Fibroblast of lung (primary cell): ENCODE measurements at regions not wholly inside any gene's neighbourhood (a gene's known extent, or its start where the extent isn't known, plus 50 kb on each side); places are given as distances from the start of the nearest gene placed in this dataset.

Experiments
- DNase-seq, 2 donors: peaks; one replicate each; pipeline versions ENCODE4 v3.0.0 to v3.0.0-alpha.2; 2010; ENCODE audit warnings: low read depth in 2 of 2
- H2AFZ ChIP-seq: 2 replicates; pipeline ENCODE4 v1.5.1; 2012; ENCODE audit warnings: low read length, control low read depth, inconsistent platforms
- H3K27ac ChIP-seq: 2 replicates; pipeline ENCODE4 v1.5.1; 2011; ENCODE audit warnings: low read length, control low read depth; ENCODE audit not compliant: insufficient read depth
- H3K27me3 ChIP-seq: 2 replicates; pipeline ENCODE4 v1.5.1; 2011; ENCODE audit warnings: mild to moderate bottlenecking, low read length; ENCODE audit not compliant: control insufficient read depth, insufficient read depth
- H3K36me3 ChIP-seq: 2 replicates; pipeline ENCODE4 v1.5.1; 2011; ENCODE audit warnings: low read length; ENCODE audit not compliant: control insufficient read depth, insufficient read depth
- H3K4me1 ChIP-seq: 2 replicates; pipeline ENCODE4 v1.5.1; 2011; ENCODE audit warnings: low read length; ENCODE audit not compliant: control insufficient read depth, insufficient read depth; ENCODE audit errors: extremely low read depth
- H3K4me2 ChIP-seq: 2 replicates; pipeline ENCODE4 v1.5.1; 2011; ENCODE audit warnings: low read length, control low read depth; ENCODE audit not compliant: insufficient read depth; ENCODE audit errors: extremely low read depth
- H3K4me3 ChIP-seq, 4 experiments: fragments of 200-600 bp in 1 of 4; sonication (generic) in 1 of 4; replicated peaks in 1 of 4; 2 replicates each; pipeline ENCODE4 v1.5.1; 2011 to 2016; ENCODE audit warnings: low read length in 4 of 4, low read depth in 3 of 4, mild to moderate bottlenecking in 3 of 4, control low read depth in 2 of 4, inconsistent platforms in 1 of 4, mixed read lengths in 1 of 4; ENCODE audit not compliant: insufficient read depth in 1 of 4; ENCODE audit errors: control extremely low read depth in 1 of 4
- H3K79me2 ChIP-seq: 2 replicates; pipeline ENCODE4 v1.5.1; 2012; ENCODE audit warnings: mild to moderate bottlenecking, low read length, inconsistent platforms; ENCODE audit not compliant: control insufficient read depth, insufficient read depth
- H3K9ac ChIP-seq: 2 replicates; pipeline ENCODE4 v1.5.1; 2011; ENCODE audit warnings: mild to moderate bottlenecking, low read length, control low read depth; ENCODE audit not compliant: insufficient read depth
- H3K9me3 ChIP-seq: 2 replicates; pipeline ENCODE4 v1.5.1; 2012; ENCODE audit warnings: low read depth, low read length; ENCODE audit not compliant: control insufficient read depth, insufficient read depth
- H4K20me1 ChIP-seq: 2 replicates; pipeline ENCODE4 v1.5.1; 2011; ENCODE audit warnings: low read length; ENCODE audit not compliant: control insufficient read depth, insufficient read depth; ENCODE audit errors: extremely low read depth
- EZH2 ChIP-seq: IDR thresholded peaks from 2 replicates; pipeline ENCODE4 v1.5.1; 2012; ENCODE audit warnings: low read length, control low read depth, mild to moderate bottlenecking; ENCODE audit errors: missing control alignments
- TF ChIP-seq, protein P1 (sequence below), 2 donors: IDR thresholded peaks in 1 of 2; conservative IDR thresholded peaks in 1 of 2; 1 replicate in 1 of 2; 2 replicates in 1 of 2; pipeline ENCODE4 v1.5.1; 2011 to 2012; ENCODE audit warnings: low read length in 2 of 2, control low read depth in 1 of 2, inconsistent platforms in 1 of 2, low read depth in 1 of 2, mild to moderate bottlenecking in 1 of 2

GRCh38 chr4:14898989-14899388, 103.3 kb upstream of the CPEB2 start:
- no peaks in the 10 kb centered on the region for H3K9me3 ChIP-seq
- no peak overlapping the region for H2AFZ ChIP-seq
- no peak overlapping the region for H3K27ac ChIP-seq
- no peak overlapping the region for H3K4me3 ChIP-seq
- H3K4me1 ChIP-seq: no peaks in the 10 kb centered on the region
- H4K20me1 ChIP-seq: no peaks in the 10 kb centered on the region
- DNase-seq: no peak
- H3K4me2 ChIP-seq: no peak overlapping the region
- H3K36me3 ChIP-seq: no peaks in the 10 kb centered on the region
- TF ChIP-seq, protein P1, sequence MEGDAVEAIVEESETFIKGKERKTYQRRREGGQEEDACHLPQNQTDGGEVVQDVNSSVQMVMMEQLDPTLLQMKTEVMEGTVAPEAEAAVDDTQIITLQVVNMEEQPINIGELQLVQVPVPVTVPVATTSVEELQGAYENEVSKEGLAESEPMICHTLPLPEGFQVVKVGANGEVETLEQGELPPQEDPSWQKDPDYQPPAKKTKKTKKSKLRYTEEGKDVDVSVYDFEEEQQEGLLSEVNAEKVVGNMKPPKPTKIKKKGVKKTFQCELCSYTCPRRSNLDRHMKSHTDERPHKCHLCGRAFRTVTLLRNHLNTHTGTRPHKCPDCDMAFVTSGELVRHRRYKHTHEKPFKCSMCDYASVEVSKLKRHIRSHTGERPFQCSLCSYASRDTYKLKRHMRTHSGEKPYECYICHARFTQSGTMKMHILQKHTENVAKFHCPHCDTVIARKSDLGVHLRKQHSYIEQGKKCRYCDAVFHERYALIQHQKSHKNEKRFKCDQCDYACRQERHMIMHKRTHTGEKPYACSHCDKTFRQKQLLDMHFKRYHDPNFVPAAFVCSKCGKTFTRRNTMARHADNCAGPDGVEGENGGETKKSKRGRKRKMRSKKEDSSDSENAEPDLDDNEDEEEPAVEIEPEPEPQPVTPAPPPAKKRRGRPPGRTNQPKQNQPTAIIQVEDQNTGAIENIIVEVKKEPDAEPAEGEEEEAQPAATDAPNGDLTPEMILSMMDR (conservative IDR thresholded peaks at IDR 0.05 in 1 of 2, IDR thresholded peaks at IDR 0.05 in 1 of 2; ENCODE audit: low read depth in 1 of 2, low read length in 2 of 2): no peak
- no peak for TF ChIP-seq EZH2
- H3K9ac ChIP-seq: no peak overlapping the region
- peaks cover 5% of the 10 kb centered on the region for H3K27me3 ChIP-seq
- H3K79me2 ChIP-seq: no peaks in the 10 kb centered on the region

- H3K27ac ChIP-seq: no peak overlapping the region
- H3K9ac ChIP-seq: no peak overlapping the region
- H3K36me3 ChIP-seq: no peaks in the 10 kb centered on the region
- no peaks in the 10 kb centered on the region for H3K4me1 ChIP-seq
- no peaks in the 10 kb centered on the region for H3K79me2 ChIP-seq
- H3K27me3 ChIP-seq: peaks cover 5% of the 10 kb centered on the region
- no peaks in the 10 kb centered on the region for H3K9me3 ChIP-seq
- no peak overlapping the region for H3K4me3 ChIP-seq
- no peaks in the 10 kb centered on the region for H4K20me1 ChIP-seq
- no peak overlapping the region for H3K4me2 ChIP-seq
- TF ChIP-seq, protein P1 (conservative IDR thresholded peaks at IDR 0.05 in 1 of 2, IDR thresholded peaks at IDR 0.05 in 1 of 2; ENCODE audit: low read depth in 1 of 2, low read length in 2 of 2): no peak
- TF ChIP-seq EZH2: no peak
- no peak for DNase-seq
- H2AFZ ChIP-seq: no peak overlapping the region
Measured at GRCh38 chr4:14902342-14902741, 99.9 kb upstream of the CPEB2 start.

GRCh38 chr4:14903321-14903720, 99.0 kb upstream of the CPEB2 start:
- Histone ChIP-seq H2AFZ (no peak overlapping the region), H3K27ac (no peak overlapping the region), H3K79me2 (no peaks in the 10 kb centered on the region), H3K9ac (no peak overlapping the region), H3K4me2 (no peak overlapping the region), H4K20me1 (no peaks in the 10 kb centered on the region), H3K4me3 (no peak overlapping the region), H3K36me3 (no peaks in the 10 kb centered on the region), H3K9me3 (no peaks in the 10 kb centered on the region), H3K4me1 (no peaks in the 10 kb centered on the region), H3K27me3 (peaks cover 5% of the 10 kb centered on the region)
- DNase-seq: no peak
- TF ChIP-seq, protein P1 (conservative IDR thresholded peaks at IDR 0.05 in 1 of 2, IDR thresholded peaks at IDR 0.05 in 1 of 2; ENCODE audit: low read depth in 1 of 2, low read length in 2 of 2): no peak
- TF ChIP-seq EZH2: no peak
